Raji (cell line): ENCODE measurements at regions not wholly inside any gene's neighbourhood (a gene's known extent, or its start where the extent isn't known, plus 50 kb on each side); places are given as distances from the start of the nearest gene placed in this dataset.

Experiments
- POLR2A ChIP-seq: IDR thresholded peaks from 2 replicates; pipeline ENCODE4 v1.6.1; 2011; ENCODE audit warnings: low read depth, low read length, control low read depth; ENCODE audit not compliant: insufficient read depth

GRCh38 chr10:36574207-36574606, 551.2 kb upstream of the ANKRD30A start:
- no peak for TF ChIP-seq POLR2A

GRCh38 chr10:36573246-36573645, 552.2 kb upstream of the ANKRD30A start:
- no peak for TF ChIP-seq POLR2A

DNA sequence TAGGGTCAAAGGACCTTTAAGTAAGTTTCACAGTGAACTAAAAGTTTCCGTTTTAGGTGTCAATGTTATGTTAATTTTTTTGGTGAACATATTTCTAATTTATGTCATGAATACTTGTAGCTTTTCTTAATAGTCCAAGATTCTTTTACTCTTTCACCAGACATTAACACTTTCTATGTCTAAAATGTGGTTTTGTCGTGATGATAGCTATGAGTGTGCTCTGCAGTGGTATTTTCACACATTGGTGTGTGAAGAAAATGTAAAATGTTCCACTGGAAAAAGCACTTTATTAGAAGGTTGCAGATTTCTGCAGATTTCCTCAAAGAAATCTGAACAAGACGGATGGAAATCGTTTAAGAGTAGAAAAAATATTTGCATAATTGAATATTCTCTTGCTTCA, 561.0 kb upstream of the ANKRD30A start:
- no peak for TF ChIP-seq POLR2A

GRCh38 chr10:36559412-36560400, 565.7 kb upstream of the ANKRD30A start:
- TF ChIP-seq POLR2A: no peak

- TF ChIP-seq POLR2A: no peak
Measured at GRCh38 chr10:36556468-36556867, 568.9 kb upstream of the ANKRD30A start.

- no peak for TF ChIP-seq POLR2A
Measured at GRCh38 chr10:36555036-36555435, 570.4 kb upstream of the ANKRD30A start.

DNA sequence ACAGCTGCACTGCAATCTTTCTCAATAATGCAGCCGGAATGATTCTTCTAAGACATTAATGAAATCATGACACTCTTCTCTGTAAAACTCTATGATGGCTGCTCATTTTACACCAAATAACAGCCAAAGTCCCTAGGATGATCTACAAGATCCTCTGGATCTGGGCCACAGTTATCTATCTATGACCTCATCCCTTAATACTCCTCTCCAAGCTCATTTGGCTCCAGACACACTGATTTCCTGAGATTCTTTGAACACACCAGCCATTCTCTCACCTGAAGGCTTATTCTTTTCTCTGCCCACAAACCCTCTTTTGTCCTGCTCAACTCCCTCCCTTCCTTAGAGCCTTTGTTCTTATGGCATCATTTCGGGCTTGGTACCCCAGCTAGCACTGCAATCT, 577.4 kb upstream of the ANKRD30A start:
- TF ChIP-seq POLR2A: no peak

DNA sequence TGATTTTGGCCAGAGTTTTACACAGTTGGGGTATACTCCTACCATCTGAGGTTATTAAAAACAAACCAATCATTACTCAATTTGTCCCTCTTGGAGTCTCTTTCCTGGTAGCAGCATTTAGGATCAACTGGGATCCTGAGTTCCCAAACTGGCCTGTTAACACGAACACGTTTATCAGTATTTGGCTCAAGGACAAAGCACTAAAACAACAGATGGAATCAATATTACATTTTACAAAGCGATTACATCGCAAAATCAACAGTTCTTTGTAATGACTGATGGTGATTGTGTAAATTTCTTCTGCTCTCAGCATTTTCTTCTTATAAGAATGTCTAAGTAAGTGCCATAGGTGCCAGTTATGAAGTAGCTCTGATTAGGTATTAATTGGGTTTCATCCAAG, 582.9 kb upstream of the ANKRD30A start:
- no peak for TF ChIP-seq POLR2A

DNA sequence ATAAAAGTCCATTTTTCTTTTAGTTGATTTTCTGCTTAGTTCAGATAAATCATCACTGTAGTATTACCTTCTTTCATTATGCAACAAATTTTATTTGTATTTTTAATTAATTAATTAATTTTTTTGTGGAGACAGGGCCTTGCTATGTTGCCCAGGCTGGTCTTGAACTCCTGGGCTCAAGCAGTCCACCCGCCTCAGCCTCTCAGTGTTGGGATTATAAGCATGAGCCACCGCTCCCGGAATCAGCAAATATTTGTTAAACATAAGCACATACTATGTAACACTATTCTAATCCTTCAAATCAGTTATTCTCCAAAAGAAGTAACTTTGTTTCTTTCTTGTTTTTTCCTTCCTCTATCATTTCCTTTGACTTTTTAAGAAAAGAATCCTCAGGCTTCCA, 584.8 kb upstream of the ANKRD30A start:
- TF ChIP-seq POLR2A: no peak

GRCh38 chr10:36538953-36539586, 586.3 kb upstream of the ANKRD30A start:
- no peak for TF ChIP-seq POLR2A

DNA sequence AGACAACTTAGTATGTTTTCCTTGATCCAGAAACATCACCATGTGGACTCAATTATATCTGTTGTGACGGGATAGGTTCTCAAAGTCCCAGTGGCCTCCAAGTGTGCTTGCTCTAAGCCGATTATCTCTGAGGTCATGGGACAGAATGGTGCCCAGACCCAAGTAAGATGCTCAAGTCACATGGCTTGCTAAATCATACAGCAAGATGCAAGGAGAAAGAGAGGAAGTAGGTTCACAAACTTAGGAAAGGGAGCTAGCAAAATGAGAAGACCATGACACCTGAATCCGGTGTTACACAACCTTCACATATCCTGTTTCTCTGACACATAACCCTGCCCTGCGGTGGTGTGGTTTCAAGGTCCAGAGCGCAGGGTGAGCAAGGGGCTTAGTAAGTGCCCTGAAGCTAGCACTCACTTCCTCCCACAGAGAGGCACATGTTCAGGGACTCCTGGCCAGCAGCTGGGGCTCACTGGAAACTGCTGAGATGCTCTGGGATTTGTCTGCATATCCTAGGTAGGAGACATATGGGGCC, 590.9 kb upstream of the ANKRD30A start:
- no peak for TF ChIP-seq POLR2A

- TF ChIP-seq POLR2A: no peak
Measured at GRCh38 chr10:36533861-36534260, 591.5 kb upstream of the ANKRD30A start.

GRCh38 chr10:36533316-36533715, 592.1 kb upstream of the ANKRD30A start:
- no peak for TF ChIP-seq POLR2A

GRCh38 chr10:36531621-36532020, 593.8 kb upstream of the ANKRD30A start:
- TF ChIP-seq POLR2A: no peak

DNA sequence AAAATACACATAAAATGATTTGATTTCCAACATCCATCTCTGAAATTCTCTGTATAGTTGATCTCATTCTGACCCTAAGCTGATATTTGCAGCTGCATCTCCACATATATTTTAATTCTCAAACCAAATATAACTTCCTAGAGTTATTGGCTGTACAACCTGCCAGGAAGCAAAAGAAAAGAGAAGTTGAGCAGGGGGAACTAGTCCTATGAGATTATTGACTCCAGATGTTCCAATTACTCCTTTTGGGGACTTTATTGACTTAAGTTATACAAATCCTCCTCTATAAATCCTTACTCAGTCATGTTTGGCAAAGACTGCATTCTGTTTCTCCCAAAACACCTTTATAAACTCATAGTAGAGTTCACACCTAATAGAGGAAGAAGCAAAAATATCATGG, 599.4 kb upstream of the ANKRD30A start:
- no peak for TF ChIP-seq POLR2A

DNA sequence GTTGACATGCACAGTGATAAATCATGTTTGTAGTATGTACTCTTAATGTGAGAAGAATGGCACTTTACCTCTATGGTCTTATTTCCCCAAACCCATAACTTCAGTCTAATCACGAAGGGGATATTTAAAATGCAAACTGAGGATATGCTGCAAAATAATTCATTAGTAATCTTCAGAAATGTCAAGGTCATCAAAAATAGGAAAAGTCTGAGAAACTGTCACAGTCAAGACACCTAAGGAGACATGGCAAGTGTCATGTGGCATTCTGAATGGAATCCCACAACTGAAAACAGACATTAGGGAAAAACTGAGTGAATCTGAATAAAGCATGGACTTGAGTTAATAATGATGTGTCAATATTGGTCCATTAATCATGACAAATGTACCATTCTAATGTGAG, 605.5 kb upstream of the ANKRD30A start:
- no peak for TF ChIP-seq POLR2A
